Mucosa of gallbladder (tissue), 1 donor: ENCODE measurements at regions not wholly inside any gene's neighbourhood (a gene's known extent, or its start where the extent isn't known, plus 50 kb on each side); places are given as distances from the start of the nearest gene placed in this dataset.

Experiments
- DNase-seq: peaks from one replicate; pipeline ENCODE4 v3.0.0-alpha.2; 2020; ENCODE audit warnings: low spot score
- donor health status: DM: no; HTN: no; CAD: no.

DNA sequence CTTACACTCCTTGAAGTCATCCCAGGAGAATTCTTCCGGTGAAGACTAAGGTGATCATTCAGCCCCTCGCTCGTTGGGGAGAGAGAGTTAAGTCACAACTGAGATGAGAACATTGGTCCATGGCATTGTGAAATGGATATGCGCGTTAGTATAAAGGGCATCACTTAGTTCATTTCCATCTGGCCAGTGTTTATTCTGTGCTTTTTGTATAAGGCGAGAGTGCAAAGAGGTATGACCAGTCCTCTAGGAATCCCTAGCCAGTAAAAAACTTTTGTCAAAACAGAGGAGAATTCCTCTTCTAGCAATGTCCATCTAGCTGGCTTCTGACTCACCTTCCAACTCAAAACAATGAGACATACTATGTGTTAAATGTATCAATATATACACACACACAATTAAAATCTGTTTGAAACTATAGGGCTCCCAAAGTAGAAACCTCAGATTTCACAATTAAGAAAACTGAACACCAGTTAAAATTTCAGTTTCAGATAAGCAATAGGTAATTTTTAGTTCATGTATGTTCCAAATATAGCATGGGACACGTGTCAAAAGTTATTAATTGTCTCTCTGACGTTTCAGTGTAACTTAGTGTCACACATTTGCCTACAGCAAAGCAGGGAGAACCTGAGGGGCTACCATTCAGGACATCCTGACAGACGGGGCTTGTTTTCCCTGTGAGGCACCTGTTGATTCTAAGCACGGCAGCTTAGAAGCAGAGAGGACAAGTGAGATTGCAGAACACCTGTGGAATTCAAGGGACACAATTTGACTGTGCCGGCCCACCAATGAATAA is 158.9 kb downstream of the KLF6 start:
- no peak for DNase-seq

DNA sequence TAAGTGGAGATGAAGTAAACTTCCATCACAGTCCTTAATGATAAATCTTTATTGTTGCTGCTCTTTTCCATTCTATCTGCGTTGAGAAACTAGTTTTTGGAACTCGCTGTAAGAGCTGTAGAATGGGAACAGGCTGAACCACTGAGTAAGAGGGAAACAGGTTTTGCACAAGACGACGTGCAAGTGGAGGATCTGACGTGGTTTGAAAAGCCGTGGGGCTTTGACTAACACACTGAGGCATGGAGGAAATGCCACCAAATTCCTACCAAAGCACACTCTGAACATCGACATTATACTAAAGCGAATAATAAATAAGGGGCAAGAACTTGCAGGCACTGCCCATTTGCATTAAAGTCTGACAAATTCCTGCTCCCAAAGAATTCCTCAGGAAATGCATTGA is 160.6 kb downstream of the KLF6 start:
- no peak for DNase-seq

DNA sequence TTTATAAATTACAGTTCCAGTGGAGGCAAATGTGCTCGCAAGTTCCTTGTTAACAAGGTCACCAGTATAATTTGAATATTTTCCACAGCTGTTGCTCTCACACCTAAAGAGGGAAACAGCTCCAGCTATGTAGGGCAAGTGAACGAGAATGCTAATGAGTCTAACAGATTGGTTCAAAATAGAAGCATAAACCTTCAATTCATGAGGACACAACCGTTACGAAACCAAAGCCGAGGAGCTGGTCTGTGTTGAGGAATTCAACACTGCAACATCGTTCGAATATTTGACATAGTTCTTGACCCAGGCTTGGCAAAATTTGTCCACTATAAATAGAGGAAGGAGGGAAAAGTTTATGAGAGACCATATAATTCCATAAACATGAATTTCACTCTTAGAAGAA is 161.3 kb downstream of the KLF6 start:
- no peak for DNase-seq

DNA sequence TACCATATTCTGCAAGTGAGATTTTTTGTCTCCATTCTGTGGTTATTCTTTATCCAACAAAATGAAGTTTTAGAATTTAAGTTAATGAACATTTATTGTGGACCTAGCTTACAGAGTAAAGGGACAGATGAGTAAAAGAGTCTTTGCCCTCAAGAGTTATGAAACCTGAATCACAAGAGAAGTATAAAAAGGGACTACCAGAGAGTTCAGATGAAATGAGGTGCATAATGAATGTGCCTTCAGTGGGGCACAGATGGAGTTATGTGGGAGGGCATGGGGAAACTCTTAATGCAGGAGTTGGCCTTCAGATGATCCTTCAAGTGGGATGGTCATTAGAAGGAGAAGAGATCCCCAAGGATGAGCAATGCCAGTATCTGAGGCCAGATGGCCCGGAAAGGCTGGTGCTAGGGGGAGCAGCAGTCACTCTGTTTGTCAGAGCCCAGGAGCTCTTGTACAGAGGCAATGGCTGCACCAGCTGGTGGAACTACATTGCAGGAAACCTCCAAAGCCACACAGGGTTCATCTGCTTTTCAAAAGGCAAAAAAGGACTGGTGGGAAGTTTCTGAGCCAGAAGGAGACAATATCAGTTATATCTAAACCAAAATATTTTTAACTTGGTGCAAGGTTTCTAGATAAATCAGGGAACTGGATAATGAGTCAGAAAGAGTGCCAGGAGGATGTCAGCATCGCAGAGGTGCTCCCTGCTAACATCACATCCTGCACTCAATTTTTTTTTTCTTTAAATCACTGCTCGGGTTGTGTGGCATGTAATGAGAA is 162.0 kb downstream of the KLF6 start:
- DNase-seq, result no peak

DNA sequence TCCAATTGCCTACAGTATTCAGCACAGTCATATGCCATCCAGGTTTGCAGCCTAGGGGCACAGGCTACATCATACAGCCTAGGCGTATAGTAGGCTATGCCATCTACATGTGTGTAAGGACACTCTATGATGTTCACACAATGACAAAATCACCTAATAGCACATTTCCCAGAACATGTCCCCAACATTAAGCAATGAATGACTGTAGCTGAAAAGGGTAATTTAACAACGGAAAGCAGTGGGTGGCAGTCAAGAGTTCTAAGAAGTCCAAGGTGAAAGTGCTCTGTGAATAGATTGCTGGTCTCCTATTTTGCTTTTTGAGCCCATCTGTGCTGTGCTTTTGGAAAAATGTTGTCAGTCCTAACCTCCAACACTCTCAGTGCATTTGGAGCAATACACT is 162.6 kb downstream of the KLF6 start:
- DNase-seq, result no peak

DNA sequence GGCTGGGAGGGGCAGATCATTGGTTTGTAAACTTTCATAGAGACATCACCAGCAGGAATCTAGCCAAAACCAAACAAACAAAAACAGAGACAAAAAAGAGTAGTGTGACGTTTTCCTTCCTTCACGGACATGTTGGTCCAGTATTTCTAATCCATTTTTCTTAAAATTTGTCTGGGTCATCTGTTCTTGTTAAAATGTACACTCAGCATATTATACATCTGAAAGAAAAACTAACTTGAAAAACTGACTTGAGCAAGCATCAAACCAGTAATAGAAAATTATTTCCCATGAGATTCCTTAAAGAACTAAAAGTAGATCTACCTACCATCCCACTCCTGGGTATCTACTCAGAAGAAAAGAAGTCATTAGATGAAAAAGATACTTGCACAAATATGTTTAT is 164.2 kb downstream of the KLF6 start:
- no peak for DNase-seq

DNA sequence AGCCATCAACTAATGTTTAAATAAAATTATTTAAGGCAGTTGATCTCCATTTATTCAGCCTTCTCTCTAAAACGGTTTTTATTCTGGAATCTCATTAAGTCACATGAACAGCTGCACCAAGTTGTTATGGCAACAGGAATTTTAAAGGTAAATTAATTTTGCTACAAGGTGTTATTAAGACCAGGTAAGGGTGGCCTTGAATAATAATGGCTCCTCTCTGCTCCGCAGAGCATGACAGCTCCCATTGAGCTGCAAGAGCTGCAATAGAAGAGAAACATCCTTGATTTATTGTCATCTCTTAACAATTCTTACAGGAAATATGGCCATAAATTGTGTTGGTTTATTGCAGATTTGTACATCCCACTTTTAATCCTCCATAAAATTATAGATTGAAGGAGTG is 165.8 kb downstream of the KLF6 start:
- no peak for DNase-seq

DNA sequence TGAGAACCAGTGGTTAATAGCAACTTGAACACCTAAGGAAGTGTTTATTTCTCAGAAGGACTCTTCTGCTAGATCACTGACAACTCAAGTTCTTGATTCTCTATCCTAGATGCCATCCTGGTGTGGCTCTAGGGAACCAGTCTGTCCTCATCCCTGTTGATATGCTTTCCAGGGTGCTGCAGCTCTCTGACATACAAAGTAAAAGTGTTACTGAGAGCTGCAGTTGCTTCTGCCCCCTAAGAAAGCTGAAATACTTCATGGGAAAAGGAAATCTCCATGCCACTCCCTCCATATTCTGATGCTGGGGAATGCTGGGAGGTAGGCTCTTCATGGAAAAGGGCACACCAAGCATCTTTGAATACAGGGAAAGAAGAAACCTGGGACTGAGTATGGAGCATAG is 168.1 kb downstream of the KLF6 start:
- DNase-seq, result no peak

DNA sequence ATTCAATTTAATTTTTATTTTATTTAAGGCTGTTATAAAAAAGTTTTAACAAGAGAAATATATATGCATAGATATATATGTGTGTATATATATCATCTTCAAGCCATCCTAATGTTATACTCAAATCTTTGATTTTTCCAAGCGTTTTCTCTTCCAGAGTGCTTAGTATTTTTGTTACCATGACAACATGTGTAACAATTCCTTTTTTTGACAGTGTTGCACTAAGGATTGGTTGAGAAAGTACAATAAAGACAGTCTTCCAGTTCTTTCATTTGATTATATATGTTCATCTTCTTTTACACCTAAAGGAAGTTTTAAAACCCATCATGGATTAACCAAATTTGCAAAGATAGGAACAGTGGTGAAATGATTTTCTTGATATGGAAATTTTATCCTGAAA is 171.7 kb downstream of the KLF6 start:
- DNase-seq, result no peak

DNA sequence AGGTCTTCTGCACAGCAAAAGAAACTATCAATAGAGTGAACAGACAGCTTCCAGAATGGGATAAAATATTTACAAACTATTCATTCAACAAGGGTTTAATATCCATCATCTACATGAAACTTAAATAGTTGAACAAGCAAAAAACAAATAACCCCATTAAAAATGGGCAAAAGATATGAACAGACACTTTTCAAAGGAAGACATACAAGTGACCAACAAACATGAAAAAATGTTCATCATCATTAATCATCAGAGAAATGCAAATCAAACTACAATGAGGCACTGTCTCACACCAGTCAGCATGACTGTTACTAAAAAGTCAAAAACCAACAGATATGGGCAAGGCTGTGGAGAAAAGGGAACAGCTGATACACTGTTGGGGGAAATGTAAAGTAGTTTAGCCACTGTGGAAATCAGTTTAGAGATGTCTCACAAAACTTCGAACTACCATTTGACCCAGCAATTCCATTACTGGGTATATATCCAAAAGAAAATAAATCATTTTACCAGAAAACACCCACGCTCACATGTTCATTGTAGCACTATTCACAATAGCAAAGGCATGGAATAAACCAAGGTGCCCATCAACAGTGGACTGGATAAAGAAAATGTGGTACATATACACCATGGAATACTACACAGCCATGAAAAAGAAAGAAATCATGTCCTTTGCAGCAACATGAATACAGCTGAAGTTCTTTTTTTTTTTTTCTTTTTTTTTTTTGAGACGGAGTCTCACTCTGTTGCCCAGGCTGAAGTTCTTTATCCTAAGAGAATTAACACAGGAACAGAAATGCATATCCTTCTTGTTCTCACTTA is 172.6 kb downstream of the KLF6 start:
- no peak for DNase-seq

DNA sequence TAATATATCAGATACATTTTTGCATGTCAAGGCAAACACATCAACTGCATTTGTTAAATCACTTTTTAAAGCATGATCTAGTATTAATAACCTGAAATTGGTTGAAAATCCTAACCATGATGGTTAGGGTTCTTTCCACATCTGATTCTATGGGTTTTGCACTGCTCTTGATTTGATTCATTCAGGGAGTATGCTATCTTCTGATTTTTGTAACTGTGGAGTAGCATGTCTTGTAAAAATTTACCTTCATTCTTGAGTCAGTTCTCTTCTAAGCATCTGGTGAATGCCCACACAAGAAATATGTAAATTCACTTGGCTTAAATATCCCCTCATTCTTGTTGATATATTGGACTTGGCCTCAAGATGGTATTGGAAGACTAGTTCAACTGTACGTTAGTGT is 178.7 kb downstream of the KLF6 start:
- no peak for DNase-seq

DNA sequence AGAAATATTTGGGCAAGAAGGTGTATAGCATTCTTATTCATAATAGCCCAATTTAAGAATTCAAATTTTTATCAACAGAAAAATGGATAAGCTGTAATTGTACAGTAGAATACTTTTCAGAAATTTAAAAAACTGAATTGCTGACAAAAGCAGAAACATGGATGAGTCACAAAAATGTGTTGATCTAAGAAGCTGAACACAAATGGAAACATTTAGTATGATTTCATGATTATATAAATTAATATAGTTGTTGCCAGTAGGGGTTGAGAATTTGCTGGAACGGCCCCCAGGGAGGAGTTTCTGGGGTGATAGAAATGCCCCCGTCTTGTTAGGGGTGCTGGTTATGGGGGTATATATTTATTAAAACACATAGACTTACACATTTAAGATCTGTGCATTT is 179.1 kb downstream of the KLF6 start:
- DNase-seq, result no peak

DNA sequence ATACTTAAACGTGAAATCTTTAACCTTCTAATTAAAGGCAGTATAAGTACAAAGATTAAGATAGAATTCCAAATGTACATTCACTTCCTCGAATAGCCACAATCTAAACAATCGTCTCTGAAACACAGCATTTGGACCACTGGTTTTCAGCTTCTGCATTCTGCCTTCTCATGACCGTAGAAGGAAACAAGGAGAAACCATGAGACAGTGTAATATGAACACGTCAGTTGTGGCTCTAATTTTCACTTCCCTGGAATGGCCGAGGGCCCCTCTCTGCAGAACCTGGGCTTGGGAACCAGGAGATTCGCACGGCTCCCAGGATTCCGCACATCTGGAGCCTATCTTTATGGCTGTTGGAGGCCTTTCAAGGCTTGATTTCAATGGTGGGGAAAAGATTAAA is 189.3 kb downstream of the KLF6 start:
- no peak for DNase-seq

DNA sequence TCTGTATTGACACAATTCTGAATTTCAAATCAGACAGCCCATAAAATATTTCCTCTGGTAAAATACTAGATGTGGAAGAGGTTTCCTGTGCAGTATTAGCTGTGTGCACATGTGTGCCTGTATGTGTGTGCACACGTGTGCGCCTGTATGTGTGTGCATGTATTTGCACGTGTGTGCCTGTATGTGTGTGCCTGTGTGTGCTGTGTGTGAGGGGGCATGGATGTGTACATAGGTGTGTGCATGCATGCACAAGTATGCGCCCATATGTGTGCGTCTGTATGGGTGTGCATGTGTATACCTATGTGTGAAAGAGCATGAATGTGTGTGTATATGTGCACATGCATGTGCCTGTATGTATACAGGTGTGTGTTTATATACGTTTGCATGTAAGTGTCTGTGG is 191.4 kb downstream of the KLF6 start:
- DNase-seq, result no peak

DNA sequence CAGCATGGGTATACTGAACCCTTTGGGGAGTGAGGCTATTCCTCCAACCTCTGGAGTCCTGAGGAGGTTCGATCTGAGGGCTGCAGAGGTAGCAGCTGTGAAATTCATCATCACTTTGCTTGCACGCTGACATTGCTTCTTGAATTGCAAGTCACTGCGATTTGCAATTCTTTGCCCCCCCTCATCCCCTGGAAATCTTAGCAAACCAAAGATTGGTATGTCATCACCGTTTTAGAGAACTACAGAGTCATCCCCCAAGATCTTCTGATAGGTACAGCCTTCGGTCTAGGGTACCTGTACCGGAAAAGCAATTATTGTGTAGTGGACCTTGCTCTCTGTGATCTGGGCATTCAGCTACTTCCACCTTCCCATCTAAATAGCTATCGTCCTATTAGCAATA is 192.6 kb downstream of the KLF6 start:
- no peak for DNase-seq

DNA sequence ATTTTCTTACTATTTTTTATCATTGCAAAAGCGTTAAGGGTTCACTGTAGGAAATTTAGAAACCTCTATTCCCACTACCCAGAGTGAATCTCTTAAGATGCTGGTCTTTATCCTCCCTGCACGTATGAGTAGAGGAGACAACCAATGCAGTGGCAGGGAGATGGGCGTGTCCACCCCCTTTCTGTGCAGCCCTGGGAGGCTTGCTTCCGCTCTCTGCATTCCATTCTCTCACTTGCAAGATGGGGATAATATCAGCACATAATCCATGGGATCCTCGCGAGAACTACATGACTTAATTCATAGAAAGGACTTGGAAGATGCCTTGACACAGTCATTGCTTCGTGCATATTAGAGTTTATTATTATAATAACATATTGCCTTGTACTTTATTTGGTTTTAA is 196.2 kb downstream of the KLF6 start:
- no peak for DNase-seq

DNA sequence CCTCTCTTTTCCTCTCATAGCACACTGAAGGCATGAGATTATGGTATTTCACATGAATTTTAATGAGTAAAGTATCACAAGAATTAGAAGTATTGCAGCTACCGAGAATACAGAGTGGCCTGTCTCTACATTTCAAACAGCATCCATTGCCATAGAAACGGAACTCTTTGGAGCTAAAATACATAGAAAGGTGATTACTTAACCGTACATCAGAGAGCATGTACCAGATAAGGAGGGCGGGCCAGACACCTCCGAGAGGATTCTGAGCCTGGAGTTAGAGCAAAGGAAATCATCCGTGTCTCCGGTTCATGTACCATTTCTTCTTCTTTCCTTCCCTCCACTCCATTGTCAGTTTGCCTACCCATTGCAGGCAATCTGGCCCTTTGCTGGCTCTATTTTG is 196.7 kb downstream of the KLF6 start:
- no peak for DNase-seq

DNA sequence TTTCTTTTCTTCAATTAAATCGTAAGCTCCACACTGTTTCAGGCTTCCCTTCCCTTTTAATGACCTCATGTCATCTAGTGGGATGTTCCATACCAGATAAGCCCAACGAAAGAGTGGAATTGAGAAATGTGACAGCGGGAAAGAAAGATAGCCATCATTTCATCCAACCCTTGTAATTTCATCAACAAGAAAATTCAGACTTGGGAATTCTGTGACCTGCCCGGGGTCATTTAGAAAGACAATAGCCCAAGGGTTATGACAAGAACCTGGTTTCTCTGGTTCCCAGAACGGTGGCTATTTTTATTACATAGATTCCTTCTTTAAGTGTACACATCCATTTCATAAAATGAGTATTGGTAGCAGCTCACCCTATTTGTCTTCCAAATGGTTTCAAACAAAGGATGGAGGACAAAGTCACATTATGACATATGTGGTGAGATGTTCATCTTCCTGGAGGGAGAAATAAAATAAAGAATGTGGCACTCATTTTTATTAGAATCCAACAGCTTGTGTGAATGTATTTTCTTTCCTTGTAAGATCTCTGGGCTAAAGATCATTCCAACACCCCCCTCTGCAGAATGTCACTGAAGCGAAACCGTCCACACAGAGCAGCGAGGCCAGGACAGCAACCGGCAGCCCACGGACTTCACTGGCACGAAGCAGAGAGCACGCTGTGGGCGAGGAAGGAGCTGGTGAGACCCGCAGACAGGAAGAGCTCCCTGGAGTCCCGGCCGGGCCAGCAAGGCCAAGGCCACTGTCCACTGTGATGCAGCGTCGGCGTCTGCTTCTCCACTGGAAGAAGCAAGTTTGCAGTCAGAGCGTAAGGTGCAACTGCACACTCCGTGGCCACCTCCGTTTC is 199.9 kb downstream of the KLF6 start:
- no peak for DNase-seq

DNA sequence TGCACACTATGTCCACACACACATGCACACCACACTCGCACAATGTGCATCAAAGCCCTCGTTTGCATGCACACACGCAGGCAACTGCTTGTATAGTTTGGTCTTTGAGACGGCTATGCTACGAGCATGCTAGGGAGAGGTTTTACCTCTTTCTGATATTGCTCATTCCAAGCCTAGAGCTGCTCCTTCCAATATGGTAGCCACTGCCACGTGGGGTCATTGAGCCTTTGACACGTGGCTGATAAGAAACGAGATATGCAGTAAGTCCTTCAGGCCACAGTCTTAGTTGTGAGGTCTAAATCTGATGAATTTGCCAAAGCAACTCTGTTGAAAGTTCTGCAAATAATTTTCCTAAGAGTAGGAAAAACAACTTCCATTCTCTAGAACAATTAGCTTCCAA is 204.4 kb downstream of the KLF6 start:
- DNase-seq, result no peak

DNA sequence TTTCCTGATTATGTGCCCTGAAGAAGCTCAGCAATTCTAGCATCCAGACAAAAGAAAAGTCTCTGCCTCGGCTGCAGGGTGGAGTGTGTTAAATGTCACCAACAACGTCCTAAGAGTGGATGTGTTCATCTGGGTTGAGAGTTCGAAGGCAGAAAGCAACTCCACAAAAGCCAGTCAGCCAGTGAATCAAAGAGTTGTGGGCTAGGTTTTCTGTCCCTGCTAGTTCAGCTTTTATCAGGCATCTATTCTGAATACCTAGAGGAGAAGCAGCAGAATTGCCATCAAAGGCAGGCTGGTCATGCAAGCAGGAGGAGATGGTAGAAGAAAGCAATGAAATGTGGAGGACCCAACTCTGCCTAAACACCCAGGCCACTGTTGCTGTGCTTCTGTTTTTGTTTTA is 205.2 kb downstream of the KLF6 start:
- DNase-seq, result no peak

DNA sequence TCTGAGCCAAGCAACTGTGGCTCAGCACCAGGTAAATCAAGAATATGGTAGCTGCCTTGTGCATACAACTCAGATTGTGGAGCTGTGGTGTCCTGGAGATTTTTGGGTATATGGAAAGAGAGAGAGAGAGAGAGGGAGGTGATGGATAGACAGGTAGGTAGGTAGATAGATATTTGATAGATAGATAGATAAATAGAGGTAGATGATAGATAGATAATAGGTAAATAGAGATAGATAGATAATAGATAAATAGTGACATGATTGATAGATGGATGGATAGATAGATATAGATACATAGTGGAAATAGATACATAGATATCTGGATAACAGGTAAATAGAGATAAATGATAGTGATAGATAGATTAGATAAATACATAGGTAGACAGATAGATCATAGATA is 206.3 kb downstream of the KLF6 start:
- DNase-seq, result no peak

DNA sequence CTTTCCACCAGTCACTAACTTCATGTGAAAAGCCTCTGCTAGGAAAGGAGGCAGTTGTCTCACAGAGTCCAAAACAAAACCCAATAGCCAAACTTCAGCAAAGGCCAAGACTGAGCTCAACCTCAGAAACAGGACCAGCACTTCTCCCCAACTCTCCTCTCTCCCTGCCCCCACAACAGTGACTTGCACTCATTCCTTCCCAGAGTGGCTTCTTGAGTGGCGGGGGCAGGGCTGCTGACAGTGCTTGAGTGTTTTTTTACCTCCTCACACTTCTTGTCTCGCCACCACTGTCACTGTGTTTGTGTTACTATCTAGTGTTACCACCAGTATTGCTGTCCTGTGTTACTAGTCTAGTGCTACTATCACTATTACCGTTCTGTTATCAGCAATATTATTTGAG is 206.8 kb downstream of the KLF6 start:
- DNase-seq, result no peak
